K562 (cell line): ENCODE measurements at regions not wholly inside any gene's neighbourhood (a gene's known extent, or its start where the extent isn't known, plus 50 kb on each side); places are given as distances from the start of the nearest gene placed in this dataset.

Source experiments
- ATAC-seq: fragments of 200-7000 bp; cut with Tn5 transposase; 3 replicates; pipeline ENCODE4 v1.9.1; 2020; ENCODE audit warnings: moderate library complexity
- BruUV-seq: library from RNA; stranded (reverse); fragments of 400-500 nt; replicated peaks from 2 replicates; lab custom pipeline; 2021; lab: Mats Ljungman, UMichigan
- CTCF ChIA-PET: fragments of 300-600 bp; formaldehyde crosslinking; extraction: SDS; loops from one replicate; lab custom pipeline; 2021; ENCODE audit warnings: low intra/inter-chr PET ratio; lab: Yijun Ruan, JAX
- POLR2A ChIA-PET: fragments of 300-600, 350-650 bp; sonication (Branson Sonifier 250); formaldehyde crosslinking; extraction: SDS; loops from one replicate; lab custom pipeline; 2021; ENCODE audit warnings: antibody characterized with exemption, inconsistent platforms; lab: Yijun Ruan, JAX
- DNase-seq, 4 experiments: peaks; one replicate each; pipeline versions ENCODE4 v3.0.0 to v3.0.0-alpha.2; 2011 to 2018; ENCODE audit warnings: low spot score in 3 of 4, mixed read lengths in 3 of 4; ENCODE audit errors: extremely low read depth in 1 of 4
- FAIRE-seq: peaks from 2 replicates; lab custom pipeline; 2011; peaks lifted over from hg19 to GRCh38; lab: Jason Lieb, UNC
- H2AFZ ChIP-seq: 2 replicates; pipeline ENCODE4 v1.6.0; 2011; ENCODE audit warnings: low read depth, low read length, control low read depth, inconsistent platforms
- H3K27ac ChIP-seq: fragments of 200-600 bp; 3 replicates; pipeline ENCODE4 v1.8.0; 2011; ENCODE audit warnings: low read depth, mild to moderate bottlenecking, control low read depth, inconsistent platforms, low read length, moderate library complexity, mixed read lengths; ENCODE audit errors: extremely low read depth
- H3K27me3 ChIP-seq, 2 experiments: fragments of 300-600 bp in 1 of 2; 2 replicates in 1 of 2; 3 replicates in 1 of 2; pipeline versions ENCODE4 v1.6.0 to v1.8.0; 2011; ENCODE audit warnings: inconsistent platforms in 2 of 2, low read length in 2 of 2, mild to moderate bottlenecking in 1 of 2, mixed read lengths in 1 of 2, moderate library complexity in 1 of 2; ENCODE audit not compliant: control insufficient read depth in 2 of 2, insufficient read depth in 2 of 2
- H3K36me3 ChIP-seq: fragments of 300-600 bp; 3 replicates; pipeline ENCODE4 v1.8.0; 2011; ENCODE audit warnings: mild to moderate bottlenecking, low read length, inconsistent platforms; ENCODE audit not compliant: control insufficient read depth, insufficient read depth
- H3K4me1 ChIP-seq, 2 experiments: fragments of 200-600 bp in 1 of 2; replicated peaks in 1 of 2; 2 replicates in 1 of 2; 3 replicates in 1 of 2; pipeline versions ENCODE4 v1.5.1 to v1.8.0; 2011; ENCODE audit warnings: inconsistent platforms in 2 of 2, low read length in 2 of 2, mild to moderate bottlenecking in 1 of 2, mixed read lengths in 1 of 2, moderate library complexity in 1 of 2; ENCODE audit not compliant: control insufficient read depth in 2 of 2, insufficient read depth in 2 of 2
- H3K4me2 ChIP-seq: 2 replicates; pipeline ENCODE4 v1.6.1; 2011; ENCODE audit warnings: low read length, control low read depth, inconsistent platforms, mixed read lengths; ENCODE audit not compliant: insufficient read depth
- H3K4me3 ChIP-seq: fragments of 200-600 bp; sonication (generic), shearing (Covaris generic); 2 replicates; pipeline ENCODE4 v1.5.1; 2016; ENCODE audit warnings: control low read depth, inconsistent platforms
- H3K79me2 ChIP-seq: fragments of 200-600 bp; 3 replicates; pipeline ENCODE4 v1.8.0; 2011; ENCODE audit warnings: low read length, inconsistent platforms; ENCODE audit not compliant: control insufficient read depth, insufficient read depth
- H3K9ac ChIP-seq, 2 experiments: 2 replicates each; pipeline versions ENCODE4 v1.6.0 to v1.6.1; 2011; ENCODE audit warnings: low read depth in 2 of 2, low read length in 2 of 2, control low read depth in 1 of 2, inconsistent platforms in 1 of 2, mild to moderate bottlenecking in 1 of 2, mixed read lengths in 1 of 2; ENCODE audit not compliant: insufficient read depth in 1 of 2
- H3K9me1 ChIP-seq: one replicate; pipeline ENCODE4 v1.6.0; 2011; ENCODE audit warnings: inconsistent platforms, mild to moderate bottlenecking, low read length, moderate library complexity; ENCODE audit not compliant: control insufficient read depth, insufficient read depth
- H3K9me3 ChIP-seq: replicated peaks from 2 replicates; pipeline ENCODE4 v1.5.1; 2011; ENCODE audit warnings: low read depth, low read length, inconsistent platforms; ENCODE audit not compliant: control insufficient read depth, insufficient read depth
- H4K20me1 ChIP-seq: replicated peaks from 2 replicates; pipeline ENCODE4 v1.6.1; 2011; ENCODE audit warnings: low read length, inconsistent platforms, mixed read lengths; ENCODE audit not compliant: control insufficient read depth, insufficient read depth
- CBX5 ChIP-seq: IDR thresholded peaks from 2 replicates; pipeline ENCODE4 v1.6.1; 2014; ENCODE audit warnings: low read depth, borderline replicate concordance
- MXI1 ChIP-seq: IDR thresholded peaks from 2 replicates; pipeline ENCODE4 v1.6.1; 2011; ENCODE audit warnings: low read depth, mild to moderate bottlenecking, improper control_type of control experiment, low read length
- NR3C1 ChIP-seq: sonication (generic); formaldehyde crosslinking; IDR thresholded peaks from 2 replicates; pipeline ENCODE4 v1.8.1; 2022; ENCODE audit warnings: missing genetic modification reagents
- ZNF146 ChIP-seq: IDR thresholded peaks from one replicate; pipeline ENCODE4 v1.6.1; 2018; ENCODE audit warnings: missing compliant biosample characterization; ENCODE audit not compliant: unreplicated experiment
- ZNF175 ChIP-seq: fragments of 200-800 bp; sonication (Bioruptor generic); IDR thresholded peaks from 2 replicates; pipeline ENCODE4 v1.6.1; 2016; ENCODE audit warnings: low read depth, mild to moderate bottlenecking, missing genetic modification characterization, missing compliant biosample characterization
- WGBS: fragments of 100-300 bp; shearing (Covaris generic); methylation state at CpG from one replicate; pipeline ENCODE4 v1.1.6; 2016; ENCODE audit warnings: low coverage, mixed read lengths; ENCODE audit not compliant: insufficient coverage; ENCODE audit errors: missing lambda C conversion rate; 5-methylcytosine and 5-hydroxymethylcytosine counted together
- in situ Hi-C: fragments of 300-500 bp; cut with MboI; formaldehyde crosslinking; loops from 4 replicates; pipeline ENCODE4 v1.15.0; 2018; ENCODE audit warnings: inconsistent platforms, mixed read lengths
- intact Hi-C: fragments of 100-400 bp; cut with micrococcal nuclease; formaldehyde crosslinking; loops from 2 replicates; pipeline ENCODE4 v1.14.2; 2022
- TF ChIP-seq, protein P1 (sequence below): fragments of 250-450 bp; sonication (Bioruptor Pico); IDR thresholded peaks from 2 replicates; pipeline ENCODE4 v1.5.0; 2021
- TF ChIP-seq, protein P2 (sequence below): fragments of 450-650 bp; conservative IDR thresholded peaks from 2 replicates; pipeline ENCODE4 v1.6.1; 2016; ENCODE audit warnings: missing genetic modification characterization, low read depth, mild to moderate bottlenecking, missing compliant biosample characterization, moderate library complexity

DNA sequence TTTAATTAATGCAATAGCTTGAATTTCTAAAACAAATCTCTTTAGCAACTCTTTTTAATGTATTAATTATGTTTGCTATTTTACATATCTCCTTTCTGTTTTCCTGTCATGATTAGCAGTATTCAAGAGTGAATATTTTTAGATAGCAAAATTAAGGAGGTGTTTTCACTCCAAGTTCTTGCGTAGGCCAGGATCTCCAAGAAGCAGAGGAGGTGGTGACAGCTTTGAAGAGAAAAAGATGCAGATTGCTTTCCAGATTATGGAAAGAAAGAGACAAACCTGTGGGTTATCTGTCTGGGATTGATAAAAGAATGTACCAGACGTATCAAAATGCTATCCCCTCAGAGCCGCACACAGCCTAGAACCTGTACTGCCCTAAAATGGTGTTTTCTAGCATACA, 163.5 kb upstream of the FAM98A start:
- no peak for ATAC-seq
- 0% methylated on average over 3 of the region's 3 CpGs for WGBS
- Histone ChIP-seq H3K27ac (no peak overlapping the region), H3K4me2 (no peak overlapping the region), H3K9me3 (no peaks in the 10 kb centered on the region), H3K4me3 (no peak overlapping the region), H2AFZ (no peak overlapping the region), H3K9ac (no peak overlapping the region), H4K20me1 (no peaks in the 10 kb centered on the region), H3K4me1 (no peaks in the 10 kb centered on the region)
- BruUV-seq: no TSS peak
- POLR2A ChIA-PET: no interaction called here
- in situ Hi-C loops: no loop called here
- intact Hi-C loops: no loop called here
- TF ChIP-seq NR3C1: no peak
- no peak for TF ChIP-seq ZNF175 (CRISPR knock-in tag)
- no peak for TF ChIP-seq MXI1
- no peak for TF ChIP-seq CBX5
- no peak for TF ChIP-seq ZNF146 (CRISPR knock-in tag)
- TF ChIP-seq, protein P1, sequence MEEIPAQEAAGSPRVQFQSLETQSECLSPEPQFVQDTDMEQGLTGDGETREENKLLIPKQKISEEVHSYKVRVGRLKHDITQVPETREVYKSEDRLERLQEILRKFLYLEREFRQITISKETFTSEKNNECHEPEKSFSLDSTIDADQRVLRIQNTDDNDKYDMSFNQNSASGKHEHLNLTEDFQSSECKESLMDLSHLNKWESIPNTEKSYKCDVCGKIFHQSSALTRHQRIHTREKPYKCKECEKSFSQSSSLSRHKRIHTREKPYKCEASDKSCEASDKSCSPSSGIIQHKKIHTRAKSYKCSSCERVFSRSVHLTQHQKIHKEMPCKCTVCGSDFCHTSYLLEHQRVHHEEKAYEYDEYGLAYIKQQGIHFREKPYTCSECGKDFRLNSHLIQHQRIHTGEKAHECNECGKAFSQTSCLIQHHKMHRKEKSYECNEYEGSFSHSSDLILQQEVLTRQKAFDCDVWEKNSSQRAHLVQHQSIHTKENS: no peak
- TF ChIP-seq, protein P2, sequence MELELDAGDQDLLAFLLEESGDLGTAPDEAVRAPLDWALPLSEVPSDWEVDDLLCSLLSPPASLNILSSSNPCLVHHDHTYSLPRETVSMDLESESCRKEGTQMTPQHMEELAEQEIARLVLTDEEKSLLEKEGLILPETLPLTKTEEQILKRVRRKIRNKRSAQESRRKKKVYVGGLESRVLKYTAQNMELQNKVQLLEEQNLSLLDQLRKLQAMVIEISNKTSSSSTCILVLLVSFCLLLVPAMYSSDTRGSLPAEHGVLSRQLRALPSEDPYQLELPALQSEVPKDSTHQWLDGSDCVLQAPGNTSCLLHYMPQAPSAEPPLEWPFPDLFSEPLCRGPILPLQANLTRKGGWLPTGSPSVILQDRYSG (tag): no peak
- TF ChIP-seq, all 486 proteins: peak for 0
- Histone ChIP-seq H3K36me3 (no peaks in the 10 kb centered on the region), H3K9me1 (no peaks in the 10 kb centered on the region), H3K79me2 (no peaks in the 10 kb centered on the region), H3K27me3 (no peaks in the 10 kb centered on the region)
- FAIRE-seq (no peak), DNase-seq (no peak)
- CTCF ChIA-PET: no interaction called here
